ENCODE measurements at regions not wholly inside any gene's neighbourhood (a gene's known extent, or its start where the extent isn't known, plus 50 kb on each side); places are given as distances from the start of the nearest gene placed in this dataset.

DNA sequence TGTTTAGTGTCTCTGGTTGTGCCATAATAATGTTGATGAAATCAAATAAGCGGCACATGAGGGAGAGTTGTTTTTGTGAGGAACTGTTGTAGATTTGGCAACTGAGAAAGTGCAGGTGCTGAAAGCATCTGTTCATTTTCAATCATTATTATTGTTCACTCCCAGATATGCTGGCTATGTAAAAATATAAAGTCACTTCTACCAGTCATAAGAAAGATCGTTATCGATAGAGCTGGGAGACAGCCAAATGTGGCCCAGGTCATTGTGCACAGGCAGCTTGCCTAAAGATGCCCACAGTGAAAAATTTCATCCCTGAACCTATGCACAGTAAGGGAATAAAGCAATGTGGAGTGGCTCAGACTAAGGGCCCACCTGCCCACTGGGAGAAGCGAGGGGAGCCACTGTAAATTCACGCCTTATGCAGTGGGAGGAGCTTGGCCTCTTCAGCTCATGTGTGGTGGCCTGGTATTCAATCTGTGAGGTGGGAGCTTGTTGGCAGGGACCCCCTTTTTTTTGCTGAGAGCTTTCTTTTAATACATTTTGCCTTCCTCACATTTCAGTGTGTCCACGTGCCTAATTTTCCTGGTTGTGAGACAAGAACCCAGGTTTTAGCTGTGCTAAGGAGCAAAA is 1490.8 kb upstream of the TMEM132C start:
- H3K4me3 ChIP-seq (replicated peaks; ENCODE audit: low read depth, low read length), result no peak overlapping the region
- TF ChIP-seq, protein P1, sequence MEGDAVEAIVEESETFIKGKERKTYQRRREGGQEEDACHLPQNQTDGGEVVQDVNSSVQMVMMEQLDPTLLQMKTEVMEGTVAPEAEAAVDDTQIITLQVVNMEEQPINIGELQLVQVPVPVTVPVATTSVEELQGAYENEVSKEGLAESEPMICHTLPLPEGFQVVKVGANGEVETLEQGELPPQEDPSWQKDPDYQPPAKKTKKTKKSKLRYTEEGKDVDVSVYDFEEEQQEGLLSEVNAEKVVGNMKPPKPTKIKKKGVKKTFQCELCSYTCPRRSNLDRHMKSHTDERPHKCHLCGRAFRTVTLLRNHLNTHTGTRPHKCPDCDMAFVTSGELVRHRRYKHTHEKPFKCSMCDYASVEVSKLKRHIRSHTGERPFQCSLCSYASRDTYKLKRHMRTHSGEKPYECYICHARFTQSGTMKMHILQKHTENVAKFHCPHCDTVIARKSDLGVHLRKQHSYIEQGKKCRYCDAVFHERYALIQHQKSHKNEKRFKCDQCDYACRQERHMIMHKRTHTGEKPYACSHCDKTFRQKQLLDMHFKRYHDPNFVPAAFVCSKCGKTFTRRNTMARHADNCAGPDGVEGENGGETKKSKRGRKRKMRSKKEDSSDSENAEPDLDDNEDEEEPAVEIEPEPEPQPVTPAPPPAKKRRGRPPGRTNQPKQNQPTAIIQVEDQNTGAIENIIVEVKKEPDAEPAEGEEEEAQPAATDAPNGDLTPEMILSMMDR (IDR thresholded peaks at IDR 0.05; ENCODE audit: low read length, missing control alignments), result no peak
- DNase-seq (ENCODE audit: low read depth), result no peak

GRCh38 chr12:126780343-126780742 is 1486.6 kb upstream of the TMEM132C start:
- no peak for DNase-seq (ENCODE audit: low read depth)

GRCh38 chr12:126781593-126781992 is 1485.4 kb upstream of the TMEM132C start:
- TF ChIP-seq, protein P1 (IDR thresholded peaks at IDR 0.05; ENCODE audit: low read length, missing control alignments), result no peak
- no peak overlapping the region for H3K4me3 ChIP-seq (replicated peaks; ENCODE audit: low read depth, low read length)
- no peak for DNase-seq (ENCODE audit: low read depth)

More at GRCh38 chr12:126780343-126780742, 1486.6 kb upstream of the TMEM132C start:
- no peak overlapping the region for H3K4me3 ChIP-seq (replicated peaks; ENCODE audit: low read depth, low read length)
- TF ChIP-seq, protein P1 (IDR thresholded peaks at IDR 0.05; ENCODE audit: low read length, missing control alignments), result no peak

DNA sequence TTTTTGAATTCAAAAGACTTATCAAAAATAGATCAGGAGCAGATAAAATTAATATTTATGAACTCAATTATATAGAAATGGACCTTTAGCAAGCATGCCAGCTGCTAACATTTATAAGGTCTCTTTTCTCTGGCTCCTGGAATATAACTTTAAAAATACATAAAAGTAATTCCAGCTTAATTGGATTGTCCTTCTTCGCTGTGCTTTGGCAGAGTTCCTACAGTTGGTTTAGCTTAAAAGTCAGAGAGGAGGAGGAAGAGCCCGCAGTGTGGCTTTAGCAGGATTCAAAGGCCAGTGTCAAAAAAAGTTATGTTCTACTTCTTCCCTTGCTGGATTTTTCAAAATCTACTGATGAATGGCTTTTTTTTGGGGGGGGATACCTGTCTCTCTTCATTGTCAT is 1484.9 kb upstream of the TMEM132C start:
- no peak overlapping the region for H3K4me3 ChIP-seq (replicated peaks; ENCODE audit: low read depth, low read length)
- no peak for DNase-seq (ENCODE audit: low read depth)
- TF ChIP-seq, protein P1 (IDR thresholded peaks at IDR 0.05; ENCODE audit: low read length, missing control alignments), result no peak

DNA sequence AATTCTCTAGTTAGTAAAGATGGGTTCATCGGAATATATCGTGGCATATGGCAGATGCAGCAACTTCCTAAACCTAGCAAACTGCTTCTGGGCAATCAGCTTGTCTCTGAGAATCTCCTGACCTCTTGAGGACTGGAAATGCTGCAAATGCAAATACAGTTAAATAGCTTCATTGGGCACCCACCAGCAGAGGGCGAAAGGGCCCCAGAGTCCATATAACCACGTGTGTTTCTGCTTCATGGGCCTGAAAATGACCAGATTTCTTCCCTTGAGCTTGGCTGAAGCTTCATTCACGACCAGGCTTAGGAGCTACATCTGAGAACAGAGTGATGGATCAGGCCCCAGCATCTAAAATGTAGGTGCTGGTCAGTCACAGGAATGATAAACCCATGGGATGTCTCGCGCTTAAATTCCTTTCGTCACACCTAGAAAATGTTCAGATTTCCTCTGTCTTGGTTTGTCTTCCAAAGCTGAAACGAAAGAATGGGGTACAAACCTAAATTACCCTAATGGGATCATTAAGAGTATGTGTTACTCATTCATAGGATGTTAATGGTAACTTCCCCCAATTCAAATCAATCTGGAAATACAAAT is 1482.5 kb upstream of the TMEM132C start:
- H3K4me3 ChIP-seq (replicated peaks; ENCODE audit: low read depth, low read length), result no peak overlapping the region
- TF ChIP-seq, protein P1 (IDR thresholded peaks at IDR 0.05; ENCODE audit: low read length, missing control alignments), result peak; percentile 18
- peak; percentile 14 for DNase-seq (ENCODE audit: low read depth)

- TF ChIP-seq, protein P1 (IDR thresholded peaks at IDR 0.05; ENCODE audit: low read length, missing control alignments), result no peak
- no peak for DNase-seq (ENCODE audit: low read depth)
- no peak overlapping the region for H3K4me3 ChIP-seq (replicated peaks; ENCODE audit: low read depth, low read length)
Measured at GRCh38 chr12:126789963-126790362, 1477.0 kb upstream of the TMEM132C start.

DNA sequence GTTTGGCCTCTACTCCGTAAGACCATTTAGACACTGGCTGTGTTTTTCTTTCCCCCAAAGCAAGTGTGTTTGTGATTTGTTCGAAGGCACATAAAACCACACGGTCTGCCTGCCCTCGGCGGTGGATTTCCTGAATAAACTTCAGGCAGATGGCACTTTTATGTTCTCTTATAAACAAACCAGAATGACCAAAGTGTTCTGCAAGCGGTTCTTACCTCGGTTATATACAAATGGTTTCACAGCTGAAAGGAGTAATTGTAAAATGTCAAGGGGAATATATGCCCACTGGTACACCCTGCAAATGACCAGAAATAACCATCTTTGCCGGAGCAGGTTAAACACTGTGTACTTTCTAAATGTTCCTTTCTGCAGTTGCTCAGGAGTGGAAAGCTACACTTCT is 1475.8 kb upstream of the TMEM132C start:
- no peak for DNase-seq (ENCODE audit: low read depth)
- TF ChIP-seq, protein P1 (IDR thresholded peaks at IDR 0.05; ENCODE audit: low read length, missing control alignments), result no peak
- H3K4me3 ChIP-seq (replicated peaks; ENCODE audit: low read depth, low read length), result no peak overlapping the region

Measured in fibroblast of pulmonary artery (primary cell).